ENCODE measurements at regions not wholly inside any gene's neighbourhood (a gene's known extent, or its start where the extent isn't known, plus 50 kb on each side); places are given as distances from the start of the nearest gene placed in this dataset.

DNA sequence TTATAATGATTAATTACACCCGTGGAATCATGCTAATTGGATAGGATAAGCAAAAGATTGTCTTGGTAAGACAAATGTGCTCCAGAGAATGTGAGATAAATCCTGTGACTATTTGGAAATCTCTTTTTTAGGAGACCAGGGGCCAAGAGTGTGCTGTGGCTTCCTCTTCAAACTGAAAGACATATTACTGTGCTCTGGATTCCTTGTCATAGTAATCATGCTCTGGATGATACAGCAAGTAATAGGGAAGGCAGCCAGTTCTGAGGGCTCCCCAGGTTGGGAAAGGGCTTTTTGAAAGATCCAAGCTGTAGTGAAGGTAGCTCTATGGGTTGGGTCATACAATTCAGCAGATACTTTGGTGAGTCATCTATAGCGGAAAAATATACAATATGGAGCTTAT, 600.5 kb downstream of the PCDH18 start:
- peaks cover 5% of the 10 kb centered on the region for H3K9me3 Mint-ChIP-seq (ENCODE audit: unreplicated experiment)
- DNase-seq: no peak
- TF ChIP-seq, protein P1, sequence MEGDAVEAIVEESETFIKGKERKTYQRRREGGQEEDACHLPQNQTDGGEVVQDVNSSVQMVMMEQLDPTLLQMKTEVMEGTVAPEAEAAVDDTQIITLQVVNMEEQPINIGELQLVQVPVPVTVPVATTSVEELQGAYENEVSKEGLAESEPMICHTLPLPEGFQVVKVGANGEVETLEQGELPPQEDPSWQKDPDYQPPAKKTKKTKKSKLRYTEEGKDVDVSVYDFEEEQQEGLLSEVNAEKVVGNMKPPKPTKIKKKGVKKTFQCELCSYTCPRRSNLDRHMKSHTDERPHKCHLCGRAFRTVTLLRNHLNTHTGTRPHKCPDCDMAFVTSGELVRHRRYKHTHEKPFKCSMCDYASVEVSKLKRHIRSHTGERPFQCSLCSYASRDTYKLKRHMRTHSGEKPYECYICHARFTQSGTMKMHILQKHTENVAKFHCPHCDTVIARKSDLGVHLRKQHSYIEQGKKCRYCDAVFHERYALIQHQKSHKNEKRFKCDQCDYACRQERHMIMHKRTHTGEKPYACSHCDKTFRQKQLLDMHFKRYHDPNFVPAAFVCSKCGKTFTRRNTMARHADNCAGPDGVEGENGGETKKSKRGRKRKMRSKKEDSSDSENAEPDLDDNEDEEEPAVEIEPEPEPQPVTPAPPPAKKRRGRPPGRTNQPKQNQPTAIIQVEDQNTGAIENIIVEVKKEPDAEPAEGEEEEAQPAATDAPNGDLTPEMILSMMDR (IDR thresholded peaks at IDR 0.05; ENCODE audit: partially characterized antibody, unreplicated experiment): no peak
- H3K4me1 Mint-ChIP-seq (ENCODE audit: low read depth, unreplicated experiment): peaks cover 12% of the 10 kb centered on the region
- H3K4me3 Mint-ChIP-seq (ENCODE audit: unreplicated experiment): no peak overlapping the region
- H3K27ac Mint-ChIP-seq (ENCODE audit: unreplicated experiment): no peak overlapping the region
- no peaks in the 10 kb centered on the region for H3K27me3 Mint-ChIP-seq (ENCODE audit: unreplicated experiment)
- peaks cover 6% of the 10 kb centered on the region for H3K36me3 Mint-ChIP-seq (ENCODE audit: unreplicated experiment)

DNA sequence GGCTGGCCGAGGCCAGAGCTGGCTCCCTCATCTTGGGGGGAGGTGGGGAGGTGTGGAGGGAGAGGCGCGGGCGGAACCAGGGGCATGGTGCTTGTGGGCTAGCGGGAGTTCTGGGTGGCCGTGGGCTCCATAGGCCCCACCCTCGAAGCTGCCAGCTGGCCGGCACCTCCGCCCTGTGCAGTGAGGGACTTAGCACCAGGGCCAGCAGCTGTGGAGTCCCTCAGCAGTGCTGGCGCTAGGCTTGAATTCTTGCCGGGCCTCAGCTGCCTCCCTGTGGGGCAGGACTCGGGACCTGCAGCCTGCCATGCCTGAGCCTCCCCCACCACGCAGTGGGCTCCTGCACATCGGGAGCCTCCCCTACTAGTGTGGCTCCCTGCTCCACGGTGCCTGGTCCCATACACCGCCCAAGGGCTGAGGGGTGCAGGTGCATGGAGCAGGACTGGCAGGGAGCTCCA, 603.3 kb downstream of the PCDH18 start:
- H3K4me3 Mint-ChIP-seq (ENCODE audit: unreplicated experiment): no peak overlapping the region
- no peak overlapping the region for H3K27ac Mint-ChIP-seq (ENCODE audit: unreplicated experiment)
- no peaks in the 10 kb centered on the region for H3K27me3 Mint-ChIP-seq (ENCODE audit: unreplicated experiment)
- no peaks in the 10 kb centered on the region for H3K4me1 Mint-ChIP-seq (ENCODE audit: low read depth, unreplicated experiment)
- DNase-seq: no peak
- peaks cover 6% of the 10 kb centered on the region for H3K36me3 Mint-ChIP-seq (ENCODE audit: unreplicated experiment)
- peaks cover 5% of the 10 kb centered on the region for H3K9me3 Mint-ChIP-seq (ENCODE audit: unreplicated experiment)
- TF ChIP-seq, protein P1 (IDR thresholded peaks at IDR 0.05; ENCODE audit: partially characterized antibody, unreplicated experiment): no peak

DNA sequence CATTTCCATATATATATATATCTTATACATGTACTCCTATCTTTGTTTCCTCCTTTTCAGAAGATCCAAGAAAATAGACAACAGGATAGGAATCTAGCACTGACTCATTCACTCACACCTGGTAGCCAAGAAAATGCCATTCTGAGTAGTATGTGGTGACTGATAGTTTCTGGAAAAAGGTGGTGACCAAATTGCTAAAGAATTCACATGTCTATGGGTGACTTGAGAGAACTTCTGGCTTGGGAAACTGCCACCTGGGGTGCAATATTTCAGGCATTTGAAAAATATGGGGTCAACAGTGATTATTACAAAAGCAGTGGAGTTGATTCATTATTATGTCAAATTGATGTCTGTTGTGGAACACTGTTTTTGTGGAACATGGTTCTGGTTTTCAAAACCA, 605.1 kb downstream of the PCDH18 start:
- H3K4me1 Mint-ChIP-seq (ENCODE audit: low read depth, unreplicated experiment): no peaks in the 10 kb centered on the region
- no peak for DNase-seq
- H3K36me3 Mint-ChIP-seq (ENCODE audit: unreplicated experiment): peaks cover 6% of the 10 kb centered on the region
- H3K27ac Mint-ChIP-seq (ENCODE audit: unreplicated experiment): no peak overlapping the region
- H3K27me3 Mint-ChIP-seq (ENCODE audit: unreplicated experiment): no peaks in the 10 kb centered on the region
- H3K9me3 Mint-ChIP-seq (ENCODE audit: unreplicated experiment): peaks cover 5% of the 10 kb centered on the region
- TF ChIP-seq, protein P1 (IDR thresholded peaks at IDR 0.05; ENCODE audit: partially characterized antibody, unreplicated experiment): no peak
- no peak overlapping the region for H3K4me3 Mint-ChIP-seq (ENCODE audit: unreplicated experiment)

DNA sequence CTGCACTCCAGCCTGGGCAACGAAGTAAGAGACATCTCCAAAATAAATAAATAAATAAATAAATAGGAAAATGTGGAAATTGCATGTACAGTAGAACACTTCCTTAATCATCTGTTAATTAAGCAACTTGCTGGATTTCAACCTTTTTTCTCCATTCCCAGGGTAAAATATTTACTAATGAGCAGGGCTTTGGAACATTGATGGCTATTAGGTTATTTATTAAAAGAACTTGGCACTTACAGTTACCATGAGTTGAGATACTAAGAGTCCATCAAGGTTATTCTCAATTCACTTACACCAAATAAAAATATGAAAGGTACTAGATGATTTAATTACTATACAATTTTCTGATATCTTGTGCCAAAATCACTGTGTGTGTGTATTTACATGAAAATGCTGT, 607.1 kb downstream of the PCDH18 start:
- H3K9me3 Mint-ChIP-seq (ENCODE audit: unreplicated experiment): peaks cover 5% of the 10 kb centered on the region
- H3K27me3 Mint-ChIP-seq (ENCODE audit: unreplicated experiment): no peaks in the 10 kb centered on the region
- H3K27ac Mint-ChIP-seq (ENCODE audit: unreplicated experiment): no peak overlapping the region
- no peak overlapping the region for H3K4me3 Mint-ChIP-seq (ENCODE audit: unreplicated experiment)
- TF ChIP-seq, protein P1 (IDR thresholded peaks at IDR 0.05; ENCODE audit: partially characterized antibody, unreplicated experiment): no peak
- H3K36me3 Mint-ChIP-seq (ENCODE audit: unreplicated experiment): peaks cover 6% of the 10 kb centered on the region
- H3K4me1 Mint-ChIP-seq (ENCODE audit: low read depth, unreplicated experiment): peaks cover 4% of the 10 kb centered on the region
- no peak for DNase-seq

DNA sequence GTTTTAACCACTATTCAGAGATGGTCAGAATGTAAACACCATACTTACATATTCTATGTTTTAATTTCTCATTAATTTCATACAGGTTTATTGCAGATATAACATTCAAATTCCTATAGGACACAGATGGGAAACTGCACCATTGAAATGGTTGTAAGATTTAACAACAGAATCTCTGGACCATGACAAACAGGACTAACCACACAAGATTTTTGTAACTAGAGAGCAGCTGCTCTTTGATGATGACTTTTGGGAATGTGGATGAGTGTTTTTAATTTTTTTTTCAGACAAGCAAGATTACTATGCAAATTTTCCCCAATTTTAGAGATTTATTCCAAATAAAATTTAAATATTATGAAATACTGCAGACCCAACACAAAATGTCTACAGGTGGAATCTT, 610.2 kb downstream of the PCDH18 start:
- Mint-ChIP-seq H3K27ac (ENCODE audit: unreplicated experiment) (no peak overlapping the region), H3K4me3 (ENCODE audit: unreplicated experiment) (no peak overlapping the region), H3K36me3 (ENCODE audit: unreplicated experiment) (no peaks in the 10 kb centered on the region), H3K9me3 (ENCODE audit: unreplicated experiment) (no peaks in the 10 kb centered on the region), H3K27me3 (ENCODE audit: unreplicated experiment) (no peaks in the 10 kb centered on the region), H3K4me1 (ENCODE audit: low read depth, unreplicated experiment) (peaks cover 7% of the 10 kb centered on the region)
- DNase-seq: no peak
- TF ChIP-seq, protein P1 (IDR thresholded peaks at IDR 0.05; ENCODE audit: partially characterized antibody, unreplicated experiment): no peak

Data from glutamatergic neuron (in vitro differentiated cells).